A549 (cell line): ENCODE measurements at regions not wholly inside any gene's neighbourhood (a gene's known extent, or its start where the extent isn't known, plus 50 kb on each side); places are given as distances from the start of the nearest gene placed in this dataset.

ENCODE experiments used
- ATAC-seq, 2 experiments: fragments of 200-7000 bp in 1 of 2; fragments of >200 bp in 1 of 2; cut with Nextera tagmentation in 1 of 2; cut with Tn5 transposase in 1 of 2; 3 replicates each; pipeline versions ENCODE4 v1.8.0 to v1.9.1; 2018 to 2020; ENCODE audit warnings: mild to moderate bottlenecking in 1 of 2, moderate library complexity in 1 of 2
- CTCF ChIA-PET: fragments of 300-600 bp; sonication (Branson Sonifier 250); formaldehyde crosslinking; extraction: SDS; loops from one replicate; lab custom pipeline; 2021; ENCODE audit warnings: antibody characterized with exemption, inconsistent platforms; lab: Yijun Ruan, JAX
- POLR2A ChIA-PET: fragments of 350-600 bp; formaldehyde crosslinking; extraction: SDS; loops from one replicate; lab custom pipeline; 2021; ENCODE audit warnings: antibody characterized with exemption, inconsistent platforms; lab: Yijun Ruan, JAX
- DNase-seq, 2 experiments: peaks; one replicate each; pipeline versions ENCODE4 v3.0.0 to v3.0.0-alpha.2; 2011 to 2016; ENCODE audit warnings: low read depth in 1 of 2, low spot score in 1 of 2
- FAIRE-seq: peaks from 2 replicates; lab custom pipeline; 2011; peaks lifted over from hg19 to GRCh38; lab: Jason Lieb, UNC
- H3K27ac ChIP-seq, 2 experiments: fragments of >200 bp; sonication (Bioruptor Twin); formaldehyde crosslinking; 3 replicates each; pipeline ENCODE4 v1.5.1; 2016 to 2017
- H3K4me1 ChIP-seq: fragments of >200 bp; sonication (Bioruptor Twin); formaldehyde crosslinking; 3 replicates; pipeline ENCODE4 v1.6.1; 2016
- H3K4me2 ChIP-seq: fragments of >200 bp; sonication (Bioruptor Twin); formaldehyde crosslinking; 3 replicates; pipeline ENCODE4 v1.6.1; 2016
- H3K4me3 ChIP-seq: fragments of >200 bp; sonication (Bioruptor Twin); formaldehyde crosslinking; 3 replicates; pipeline ENCODE4 v1.5.1; 2016
- H3K9me3 ChIP-seq: fragments of >200 bp; sonication (Bioruptor Twin); formaldehyde crosslinking; 3 replicates; pipeline ENCODE4 v1.6.1; 2016
- ATOH8 ChIP-seq: fragments of 250-450 bp; sonication (Bioruptor Pico); IDR thresholded peaks from 2 replicates; pipeline ENCODE4 v1.5.0; 2020; ENCODE audit warnings: low read depth, mild to moderate bottlenecking, moderate library complexity
- BCL3 ChIP-seq: fragments of >200 bp; sonication (Bioruptor Twin); formaldehyde crosslinking; IDR thresholded peaks from 3 replicates; pipeline ENCODE4 v1.6.1; 2016
- BHLHE40 ChIP-seq: IDR thresholded peaks from 2 replicates; pipeline ENCODE4 v1.6.1; 2012; ENCODE audit warnings: low read depth, low read length, inconsistent platforms
- CEBPB ChIP-seq, 2 experiments: fragments of >200 bp in 1 of 2; sonication (Bioruptor Twin) in 1 of 2; formaldehyde crosslinking in 1 of 2; IDR thresholded peaks; 2 replicates each; pipeline ENCODE4 v1.6.1; 2012 to 2016
- CHD4 ChIP-seq: fragments of 200-600 bp; sonication (generic); IDR thresholded peaks from 2 replicates; pipeline ENCODE4 v1.6.1; 2016; ENCODE audit warnings: antibody characterized with exemption, mild to moderate bottlenecking, borderline replicate concordance
- EP300 ChIP-seq, 2 experiments: fragments of >200 bp; sonication (Bioruptor Twin); formaldehyde crosslinking; IDR thresholded peaks; 2 replicates in 1 of 2; 3 replicates in 1 of 2; pipeline ENCODE4 v1.6.1; 2016 to 2017
- FOSL2 ChIP-seq, 2 experiments: fragments of 450-650 bp in 1 of 2; fragments of >200 bp in 1 of 2; sonication (Bioruptor Twin) in 1 of 2; formaldehyde crosslinking; IDR thresholded peaks; 2 replicates each; pipeline versions ENCODE4 v1.5.0 to v1.6.1; 2016 to 2020; ENCODE audit warnings: mild to moderate bottlenecking in 1 of 2, moderate library complexity in 1 of 2
- FOXS1 ChIP-seq: fragments of 250-450 bp; sonication (Bioruptor Pico); IDR thresholded peaks from 2 replicates; pipeline ENCODE4 v1.5.0; 2020; ENCODE audit warnings: mild to moderate bottlenecking, moderate library complexity
- GATA3 ChIP-seq: IDR thresholded peaks from 2 replicates; pipeline ENCODE4 v1.6.1; 2012; ENCODE audit warnings: borderline replicate concordance
- HDAC2 ChIP-seq: fragments of 200-600 bp; sonication (generic); IDR thresholded peaks from 2 replicates; pipeline ENCODE4 v1.6.1; 2016
- HOXA7 ChIP-seq: fragments of 250-450 bp; sonication (Bioruptor Pico); IDR thresholded peaks from 2 replicates; pipeline ENCODE4 v1.5.0; 2020; ENCODE audit warnings: mild to moderate bottlenecking, moderate library complexity
- JUN ChIP-seq, 2 experiments: fragments of >200 bp; sonication (Bioruptor Twin); formaldehyde crosslinking; IDR thresholded peaks; 2 replicates in 1 of 2; 3 replicates in 1 of 2; pipeline ENCODE4 v1.6.1; 2016 to 2017
- JUNB ChIP-seq: fragments of >200 bp; sonication (Bioruptor Twin); formaldehyde crosslinking; IDR thresholded peaks from 2 replicates; pipeline ENCODE4 v1.6.1; 2016
- KDM1A ChIP-seq: fragments of 200-600 bp; sonication (generic); IDR thresholded peaks from 2 replicates; pipeline ENCODE4 v1.6.1; 2016; ENCODE audit warnings: low read depth, mild to moderate bottlenecking
- MAFK ChIP-seq: fragments of 450-650 bp; IDR thresholded peaks from 2 replicates; pipeline ENCODE4 v1.6.1; 2014; ENCODE audit not compliant: partially characterized antibody
- NFE2L2 ChIP-seq: fragments of 150-350 bp; conservative IDR thresholded peaks from 2 replicates; pipeline ENCODE4 v1.6.1; 2014; ENCODE audit warnings: low read length
- POLR2A ChIP-seq: IDR thresholded peaks from 2 replicates; pipeline ENCODE4 v1.6.1; 2012; ENCODE audit warnings: mild to moderate bottlenecking, low read length
- REST ChIP-seq: fragments of 200-600 bp; sonication (generic); IDR thresholded peaks from 2 replicates; pipeline ENCODE4 v1.6.1; 2016; ENCODE audit warnings: antibody characterized with exemption, mild to moderate bottlenecking, moderate library complexity
- SMC3 ChIP-seq: fragments of >200 bp; sonication (Bioruptor Twin); formaldehyde crosslinking; IDR thresholded peaks from 3 replicates; pipeline ENCODE4 v1.6.1; 2018; ENCODE audit warnings: inconsistent platforms
- TP53 ChIP-seq: fragments of 250-450 bp; sonication (Bioruptor Pico); IDR thresholded peaks from 2 replicates; pipeline ENCODE4 v1.5.0; 2021; ENCODE audit warnings: mild to moderate bottlenecking, moderate library complexity
- USF2 ChIP-seq: fragments of 450-650 bp; IDR thresholded peaks from 2 replicates; pipeline ENCODE4 v1.6.1; 2014; ENCODE audit warnings: antibody characterized with exemption
- ZNF302 ChIP-seq: fragments of 250-450 bp; sonication (Bioruptor Pico); IDR thresholded peaks from 2 replicates; pipeline ENCODE4 v1.9.0; 2021; ENCODE audit warnings: inconsistent platforms, mild to moderate bottlenecking, moderate library complexity
- WGBS: methylation state at CpG from one replicate; pipeline ENCODE4 v1.1.6; 2017; ENCODE audit errors: missing lambda C conversion rate; 5-methylcytosine and 5-hydroxymethylcytosine counted together

- peaks cover 37% of the 10 kb centered on the region for H3K4me1 ChIP-seq
- H3K9me3 ChIP-seq, result no peaks in the 10 kb centered on the region
- 12% methylated on average over 3 of the region's 3 CpGs for WGBS
- ATAC-seq (peak; percentile 97 to 98), DNase-seq (peak; percentile 83 to 84), FAIRE-seq (peak; percentile 97)
- ChIA-PET CTCF (interaction anchor here (0.5 to 6.1 kb wide), 17 partner anchors 13 to 607 kb away, joined by 3 to 57 read pairs (median 4); partner anchors contain the start of gene IL12A), POLR2A (interaction anchor here (0.5 to 1.0 kb wide), 2 partner anchors 107 to 109 kb away, joined by 3 read pairs; no protein-coding TSS in a partner anchor)
- H3K4me3 ChIP-seq, result no peak overlapping the region
- peak overlapping the region; percentile 77 to 81 for H3K27ac ChIP-seq
- H3K4me2 ChIP-seq, result peak overlapping the region; percentile 67
- TF ChIP-seq CEBPB (IDR thresholded peaks at IDR 0.05) (peak in 1 of 2 experiments; percentile 28; a peak in 2 of 4 replicates), JUN (IDR thresholded peaks at IDR 0.05) (peak; percentile 64 to 69; a peak in 3 of 5 replicates), BCL3 (peak; percentile 55; the same call in 1 of the 3 replicates), FOSL2 (IDR thresholded peaks at IDR 0.05) (peak; percentile 85), FOSL2 (CRISPR knock-in tag; IDR thresholded peaks at IDR 0.05) (peak; percentile 94), SMC3 (0 out of 3 replicates have a peak, but pooled peaks have one; percentile 19), JUNB (peak; percentile 91), EP300 (IDR thresholded peaks at IDR 0.05) (peak; percentile 52 to 64; a peak in 2 of 5 replicates), REST (no peak), MAFK (peak; percentile 91), FOXS1 (no peak), ATOH8 (CRISPR knock-in tag) (no peak), NFE2L2 (0 out of 2 replicates have a peak, but pooled peaks have one; percentile 43), CHD4 (no peak), GATA3 (peak; percentile 65)
Observed at GRCh38 chr3:159872374-159873109, 116.1 kb upstream of the IL12A start.

GRCh38 chr3:159875116-159875515, 113.5 kb upstream of the IL12A start:
- H3K4me3 ChIP-seq, result no peak overlapping the region
- peaks cover 44% of the 10 kb centered on the region for H3K4me1 ChIP-seq
- TF ChIP-seq ZNF302, result no peak
- TF ChIP-seq BHLHE40, result no peak
- TF ChIP-seq FOSL2 (IDR thresholded peaks at IDR 0.05), result no peak
- no peak for TF ChIP-seq FOSL2 (CRISPR knock-in tag; IDR thresholded peaks at IDR 0.05)
- TF ChIP-seq USF2, result no peak
- no peak for TF ChIP-seq CHD4
- no peak for TF ChIP-seq TP53 (CRISPR knock-in tag)
- TF ChIP-seq HDAC2, result no peak
- no peak for TF ChIP-seq JUNB
- TF ChIP-seq KDM1A, result no peak
- TF ChIP-seq POLR2A, result no peak
- no peak for TF ChIP-seq HOXA7
- no peak for TF ChIP-seq FOXS1
- no peak for TF ChIP-seq REST
- ATAC-seq, result no peak
- CTCF ChIA-PET, result interaction anchor here (0.7 to 6.1 kb wide), 6 partner anchors 9 to 157 kb away, joined by 3 to 57 read pairs (median 4); no protein-coding TSS in a partner anchor
- no peak for DNase-seq
- POLR2A ChIA-PET, result no interaction called here
- no peak overlapping the region for H3K4me2 ChIP-seq
- H3K9me3 ChIP-seq, result no peaks in the 10 kb centered on the region
- H3K27ac ChIP-seq, result peak overlapping the region in 1 of 2 experiments; percentile 21; a peak in 1 of 6 replicates
- FAIRE-seq, result no peak
